ENCODE measurements at regions not wholly inside any gene's neighbourhood (a gene's known extent, or its start where the extent isn't known, plus 50 kb on each side); places are given as distances from the start of the nearest gene placed in this dataset.

GRCh38 chr9:38227061-38227540 is 158.1 kb upstream of the SHB start:
- peak; percentile 89 for DNase-seq (ENCODE audit: low spot score)

DNA sequence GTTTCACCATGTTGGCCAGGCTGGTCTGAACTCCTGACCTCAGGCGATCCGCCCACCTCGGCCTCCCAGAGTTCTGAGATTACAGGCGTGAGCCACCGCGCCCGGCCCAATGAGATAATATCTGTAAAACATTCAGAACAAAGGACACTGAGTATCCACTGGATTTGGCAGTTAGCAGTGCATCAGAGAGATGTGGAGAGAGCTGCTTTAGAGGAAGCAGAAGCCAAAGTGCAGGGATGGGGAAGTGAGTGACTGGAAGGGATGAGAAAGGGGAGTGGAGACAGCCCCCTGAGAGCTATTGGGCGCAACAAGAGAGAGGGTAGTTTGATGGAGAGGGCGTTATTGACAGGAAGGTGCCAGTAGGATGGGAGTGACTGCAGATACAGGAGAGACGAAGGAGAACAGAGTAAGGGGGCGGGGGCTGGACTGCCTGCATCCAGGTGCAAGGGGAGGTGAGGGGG is 157.5 kb upstream of the SHB start:
- peak; percentile 37 for DNase-seq (ENCODE audit: low spot score)

- no peak for DNase-seq (ENCODE audit: low spot score)
These were observed 155.9 kb upstream of the SHB start for GRCh38 chr9:38224941-38225340.

DNA sequence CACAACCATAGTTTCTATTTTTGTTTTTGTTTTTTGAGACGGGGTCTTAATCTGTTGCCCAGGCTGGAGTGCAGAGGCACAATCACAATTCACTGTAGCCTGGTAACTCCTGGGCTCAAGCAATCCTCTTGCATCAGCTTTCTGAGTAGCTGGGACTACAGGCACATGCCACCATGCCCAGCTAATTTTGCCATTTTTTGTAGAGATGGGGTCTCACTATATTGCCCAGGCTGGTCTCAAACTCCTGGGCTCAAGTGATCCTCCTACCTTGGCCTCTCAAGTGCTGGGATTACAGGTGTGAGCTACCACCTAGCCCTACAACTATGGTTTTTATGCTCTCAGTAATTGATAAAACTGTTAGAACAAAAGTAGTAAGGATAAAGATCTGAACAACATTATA is 147.5 kb upstream of the SHB start:
- no peak for DNase-seq (ENCODE audit: low spot score)

DNA sequence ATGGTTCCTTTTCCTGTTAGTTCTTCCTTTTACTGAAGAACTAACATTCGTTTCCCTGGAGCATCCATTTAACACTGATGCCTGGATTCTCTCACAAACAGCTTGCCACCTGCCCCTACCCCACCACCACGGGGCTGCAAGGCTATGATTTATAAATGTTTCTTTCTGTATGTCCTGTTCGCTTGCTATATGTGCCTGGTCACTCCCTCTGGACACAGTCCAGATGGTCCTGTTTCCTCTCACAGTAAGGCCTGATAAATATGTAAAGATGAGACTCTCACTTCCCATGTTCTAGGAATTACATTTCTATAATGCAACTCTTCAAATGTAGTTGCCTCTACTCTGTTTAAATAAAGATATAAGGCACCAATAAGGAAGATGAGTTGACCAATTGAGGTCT is 146.4 kb upstream of the SHB start:
- DNase-seq (ENCODE audit: low spot score), result no peak

DNA sequence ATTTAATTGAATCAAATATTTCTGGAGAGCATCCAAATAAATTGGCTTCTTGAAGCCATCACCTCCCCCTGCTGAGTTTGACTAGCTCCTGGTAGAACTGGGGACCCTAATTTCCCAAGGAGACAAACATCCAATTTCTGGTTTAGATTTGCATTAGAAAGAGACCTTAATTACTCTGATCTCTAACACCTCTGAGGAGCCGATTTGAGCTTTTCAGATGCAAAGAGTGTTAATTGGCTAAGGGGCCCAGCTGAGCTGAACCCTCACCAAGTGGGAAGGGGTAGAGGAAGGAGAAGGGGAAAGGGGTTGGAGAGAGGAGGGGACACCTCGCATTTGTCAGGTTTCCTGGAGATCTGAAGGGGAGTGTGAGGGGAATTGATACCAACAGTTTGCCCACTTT is 145.4 kb upstream of the SHB start:
- DNase-seq (ENCODE audit: low spot score), result no peak

DNA sequence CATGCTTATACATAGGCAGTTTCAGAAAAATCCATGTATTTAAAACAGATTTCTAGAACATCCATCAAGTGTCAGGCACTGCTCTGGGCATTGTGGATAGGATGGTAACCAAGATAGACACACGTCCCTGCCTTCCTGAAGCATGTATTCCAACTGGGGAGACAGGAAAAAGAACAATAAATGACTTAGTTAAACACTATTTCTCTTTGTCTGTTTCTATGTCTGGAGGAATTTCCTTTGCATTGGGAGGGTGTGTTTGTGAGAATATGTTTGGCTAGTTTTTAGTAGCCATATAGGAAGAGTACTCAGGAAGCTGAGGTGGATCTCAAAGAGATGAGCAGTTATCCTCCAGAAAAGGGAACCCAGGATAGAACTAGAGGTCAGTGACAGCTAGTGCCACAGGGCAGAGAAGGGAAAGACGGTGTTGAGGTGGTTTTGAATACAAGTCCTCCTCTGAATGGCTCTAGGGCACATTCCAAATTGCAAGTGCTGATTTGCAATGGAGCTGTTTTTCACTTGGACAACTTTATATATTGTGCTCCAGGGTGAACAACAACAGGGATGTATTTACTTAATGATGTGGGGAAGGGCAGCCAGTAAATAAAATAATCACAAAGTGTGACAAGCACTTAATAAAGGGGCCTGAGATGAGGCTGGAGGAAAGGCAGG is 144.7 kb upstream of the SHB start:
- no peak for DNase-seq (ENCODE audit: low spot score)

- no peak for DNase-seq (ENCODE audit: low spot score)
These were observed 143.0 kb upstream of the SHB start for GRCh38 chr9:38212016-38212415.

GRCh38 chr9:38211002-38211401 is 142.0 kb upstream of the SHB start:
- no peak for DNase-seq (ENCODE audit: low spot score)

- peak; percentile 14 for DNase-seq (ENCODE audit: low spot score)
These were observed 139.3 kb upstream of the SHB start for GRCh38 chr9:38208206-38208901.

DNA sequence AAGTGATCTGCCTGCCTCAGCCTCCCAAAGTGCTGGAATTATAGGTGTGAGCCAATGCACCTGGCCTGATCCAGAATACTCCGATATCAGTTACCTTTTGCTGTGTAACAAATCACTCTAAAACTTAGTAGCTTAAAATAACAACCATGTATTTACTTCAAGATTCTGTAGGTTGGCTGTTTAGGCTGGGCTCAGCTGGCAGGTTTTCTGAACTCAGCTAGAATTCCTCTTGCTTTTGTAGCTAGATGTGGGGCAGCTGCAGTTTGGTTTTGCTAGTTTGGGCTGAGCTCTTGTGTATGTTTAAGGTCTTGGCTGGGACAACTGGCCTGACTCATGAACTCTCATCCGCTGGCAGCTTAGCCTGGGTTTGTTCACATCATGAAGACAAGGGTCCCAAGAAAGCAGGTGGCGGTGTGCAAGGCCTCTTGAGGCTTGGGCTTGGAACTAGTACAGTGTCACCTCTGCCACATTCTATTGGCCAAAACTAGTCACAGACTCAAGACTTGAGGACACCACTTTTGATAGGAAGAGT is 138.3 kb upstream of the SHB start:
- no peak for DNase-seq (ENCODE audit: low spot score)

DNA sequence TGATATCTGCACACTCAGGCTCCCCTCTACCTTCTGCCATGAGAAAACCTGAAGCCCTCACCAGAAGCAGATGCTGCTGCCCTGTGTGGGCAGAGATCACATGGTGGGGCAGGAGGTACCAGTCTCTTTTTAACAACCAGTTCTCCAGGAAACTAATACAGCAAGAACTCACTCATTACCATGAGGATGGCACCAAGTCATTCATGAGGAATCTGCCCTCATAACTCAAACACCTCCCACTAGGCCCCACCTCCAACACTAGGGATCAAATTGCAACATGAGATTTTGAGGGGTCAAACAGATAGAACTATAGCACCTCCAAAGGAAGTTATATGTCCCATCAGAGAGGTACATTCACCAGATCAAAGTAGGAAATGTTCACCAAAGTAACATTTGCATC is 136.3 kb upstream of the SHB start:
- DNase-seq (ENCODE audit: low spot score), result peak; percentile 47

DNA sequence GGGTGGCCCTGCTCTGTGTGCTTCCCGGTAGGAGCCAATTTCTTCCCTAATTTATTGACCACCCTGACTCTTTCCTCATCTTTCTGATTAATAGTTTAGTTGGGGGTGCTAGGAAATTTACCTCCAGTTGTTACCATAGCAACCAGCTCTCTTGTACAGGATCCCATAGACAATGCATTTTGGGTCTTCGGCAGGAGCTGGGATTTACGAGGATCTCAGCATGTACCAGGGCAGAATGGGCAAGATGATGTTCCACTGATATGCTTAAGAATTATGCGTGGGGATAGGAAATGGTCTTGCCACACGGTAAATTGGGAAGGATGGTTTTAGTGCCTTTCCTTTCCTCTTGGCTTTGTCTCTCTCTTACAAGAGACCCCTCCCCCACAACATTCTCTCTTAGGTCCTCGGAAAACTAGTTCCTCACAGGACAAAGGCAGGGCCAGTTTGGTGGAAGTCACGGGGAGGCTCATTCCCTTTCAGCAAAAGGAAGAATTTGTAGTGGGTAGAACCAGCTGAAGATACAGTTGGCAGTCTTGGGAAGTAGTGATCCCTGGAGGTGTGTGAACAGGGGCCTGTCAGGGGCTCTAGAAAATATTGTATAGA is 133.4 kb upstream of the SHB start:
- no peak for DNase-seq (ENCODE audit: low spot score)

DNA sequence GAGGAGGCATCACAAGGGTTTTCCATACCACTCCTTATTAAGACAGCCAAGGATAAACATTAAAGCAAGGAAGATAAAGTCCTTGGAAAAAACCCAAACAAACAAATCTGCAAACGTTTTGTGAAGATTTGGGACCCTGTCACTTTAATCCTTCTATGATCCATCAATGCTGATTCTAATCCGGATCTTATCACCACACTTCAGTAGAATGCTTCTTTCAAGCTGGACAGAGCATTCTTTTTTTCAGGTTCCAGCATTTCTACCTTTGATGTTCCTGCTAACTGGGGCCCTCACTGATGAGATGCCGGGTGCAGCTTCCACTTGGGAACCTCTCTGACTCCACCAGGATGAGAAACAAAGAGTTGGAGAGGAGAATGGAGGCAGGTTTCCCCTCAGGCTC is 132.8 kb upstream of the SHB start:
- no peak for DNase-seq (ENCODE audit: low spot score)

- DNase-seq (ENCODE audit: low spot score), result no peak
These were observed 131.4 kb upstream of the SHB start for GRCh38 chr9:38200431-38200830.

- DNase-seq (ENCODE audit: low spot score), result no peak
These were observed 129.1 kb upstream of the SHB start for GRCh38 chr9:38198140-38198539.

- no peak for DNase-seq (ENCODE audit: low spot score)
These were observed 127.7 kb upstream of the SHB start for GRCh38 chr9:38196714-38197113.

GRCh38 chr9:38195737-38196161 is 126.7 kb upstream of the SHB start:
- DNase-seq (ENCODE audit: low spot score), result no peak

- DNase-seq (ENCODE audit: low spot score), result no peak
These were observed 125.8 kb upstream of the SHB start for GRCh38 chr9:38194870-38195269.

GRCh38 chr9:38192731-38193265 is 123.8 kb upstream of the SHB start:
- no peak for DNase-seq (ENCODE audit: low spot score)

- no peak for DNase-seq (ENCODE audit: low spot score)
These were observed 117.5 kb upstream of the SHB start for GRCh38 chr9:38186404-38187115.

Data from SW480 (cell line).